ENCODE measurements at regions not wholly inside any gene's neighbourhood (a gene's known extent, or its start where the extent isn't known, plus 50 kb on each side); places are given as distances from the start of the nearest gene placed in this dataset.

DNA sequence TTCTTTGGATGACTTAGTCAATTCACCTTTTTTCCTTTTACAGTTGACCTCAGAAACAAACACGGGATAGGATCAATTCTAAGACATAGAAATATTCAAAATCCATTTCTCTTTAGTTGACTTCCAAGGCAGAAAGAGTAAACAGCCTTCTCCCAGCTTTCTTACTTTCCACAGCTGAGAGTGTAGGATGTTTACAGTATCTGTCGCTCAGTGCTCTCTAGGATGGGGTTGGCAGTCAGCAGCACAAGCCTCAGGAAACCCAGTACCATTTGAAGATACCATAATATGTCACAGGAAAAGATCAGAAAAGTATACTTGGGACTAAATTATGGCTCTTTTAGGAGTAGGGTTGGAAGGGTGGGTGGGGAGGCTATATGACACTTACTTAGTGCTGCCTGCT lies 88.2 kb downstream of the OGFRL1 start:
- ChIA-PET POLR2A (no interaction called here), CTCF (interaction anchor here (1.6 to 3.1 kb wide), 3 partner anchors 106 to 186 kb away, joined by 4 to 7 read pairs (median 6); no protein-coding TSS in a partner anchor)
- Histone ChIP-seq H3K79me2 (ENCODE audit: control insufficient read depth, insufficient read depth, low read length) (peaks cover 30% of the 10 kb centered on the region), H3K9me3 (replicated peaks; ENCODE audit: control insufficient read depth, insufficient read depth, low read length) (no peaks in the 10 kb centered on the region), H3K4me3 (replicated peaks in 1 of 3; ENCODE audit: insufficient read depth in 1 of 3, low read depth in 1 of 3, low read length in 3 of 3) (no peak overlapping the region), H4K20me1 (replicated peaks; ENCODE audit: control insufficient read depth, extremely low read depth, insufficient read depth, low read length) (no peaks in the 10 kb centered on the region), H3K27me3 (ENCODE audit: control insufficient read depth in 2 of 2, insufficient read depth in 2 of 2, low read length in 2 of 2) (no peaks in the 10 kb centered on the region), H3K27ac (ENCODE audit: insufficient read depth, low read depth, low read length) (no peak overlapping the region), H3K4me1 (ENCODE audit: control insufficient read depth, extremely low read depth, insufficient read depth, low read length) (no peaks in the 10 kb centered on the region), H3K36me3 (ENCODE audit: control insufficient read depth in 2 of 2, extremely low read depth in 1 of 2, insufficient read depth in 2 of 2, low read length in 2 of 2) (peaks cover 0 to 9% of the 10 kb centered on the region in 2 experiments), H2AFZ (ENCODE audit: low read depth, low read length) (no peak overlapping the region), H3K4me2 (ENCODE audit: insufficient read depth, low read length) (no peak overlapping the region), H3K9me1 (replicated peaks; ENCODE audit: control insufficient read depth, extremely low read depth, insufficient read depth, low read length) (no peaks in the 10 kb centered on the region), H3K9ac (replicated peaks; ENCODE audit: extremely low read depth, insufficient read depth, low read length) (no peak overlapping the region)
- FAIRE-seq (no peak), DNase-seq (ENCODE audit: low read depth, low spot score) (no peak)
- dilution Hi-C loops (cut with MboI; ENCODE audit: extremely low pct_ligation_motif_present, low sequenced_read_pairs) (loop anchor here (25.0 kb wide), 1 partner anchor 135 kb away; no protein-coding TSS in a partner anchor), intact Hi-C loops (cut with micrococcal nuclease) (no loop called here)
- no TSS peak for BruUV-seq (replicated peaks)
- TF ChIP-seq, protein P1, sequence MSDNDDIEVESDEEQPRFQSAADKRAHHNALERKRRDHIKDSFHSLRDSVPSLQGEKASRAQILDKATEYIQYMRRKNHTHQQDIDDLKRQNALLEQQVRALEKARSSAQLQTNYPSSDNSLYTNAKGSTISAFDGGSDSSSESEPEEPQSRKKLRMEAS (IDR thresholded peaks at IDR 0.05; ENCODE audit: insufficient read depth, insufficient read length) = no peak
- TF ChIP-seq EZH2 (IDR thresholded peaks at IDR 0.05; ENCODE audit: borderline replicate concordance, low read depth, low read length, severe bottlenecking) (no peak), GATA2 (IDR thresholded peaks at IDR 0.05; ENCODE audit: insufficient read depth, insufficient read length, low read depth, low read length) (no peak), MYC (IDR thresholded peaks at IDR 0.05; ENCODE audit: low read depth, low read length) (no peak)

DNA sequence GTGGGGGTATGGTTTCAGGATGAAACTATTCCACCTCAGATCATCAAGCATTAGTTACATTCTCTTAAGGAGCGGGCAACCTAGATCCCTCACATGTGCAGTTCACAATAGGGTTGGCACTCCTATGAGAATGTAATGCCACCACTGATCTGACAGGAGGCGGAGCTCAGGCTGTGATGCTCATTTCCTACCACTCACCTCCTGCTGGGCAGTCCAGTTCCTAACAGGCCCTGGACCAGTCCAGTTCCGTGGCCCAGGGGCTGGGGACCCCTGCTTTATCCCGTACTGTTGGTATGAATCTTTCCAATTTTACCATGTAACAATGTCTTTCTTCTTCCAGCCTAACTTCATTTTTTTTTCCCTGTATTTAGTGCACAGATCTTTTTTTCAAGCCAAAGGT lies 94.9 kb downstream of the OGFRL1 start:
- H2AFZ ChIP-seq (ENCODE audit: low read depth, low read length) = no peak overlapping the region
- POLR2A ChIA-PET = no interaction called here
- dilution Hi-C loops (cut with MboI; ENCODE audit: extremely low pct_ligation_motif_present, low sequenced_read_pairs) = loop anchor here (25.0 kb wide), 1 partner anchor 129 kb away; no protein-coding TSS in a partner anchor
- no peak overlapping the region for H3K4me3 ChIP-seq (replicated peaks in 1 of 3; ENCODE audit: insufficient read depth in 1 of 3, low read depth in 1 of 3, low read length in 3 of 3)
- CTCF ChIA-PET = interaction anchor here (0.7 to 11.0 kb wide), 6 partner anchors 12 to 193 kb away, joined by 3 to 130 read pairs (median 4); no protein-coding TSS in a partner anchor
- H3K9me3 ChIP-seq (replicated peaks; ENCODE audit: control insufficient read depth, insufficient read depth, low read length) = no peaks in the 10 kb centered on the region
- no peaks in the 10 kb centered on the region for H4K20me1 ChIP-seq (replicated peaks; ENCODE audit: control insufficient read depth, extremely low read depth, insufficient read depth, low read length)
- peaks cover 39% of the 10 kb centered on the region for H3K4me1 ChIP-seq (ENCODE audit: control insufficient read depth, extremely low read depth, insufficient read depth, low read length)
- no TSS peak for BruUV-seq (replicated peaks)
- peaks cover 27% of the 10 kb centered on the region for H3K79me2 ChIP-seq (ENCODE audit: control insufficient read depth, insufficient read depth, low read length)
- FAIRE-seq = no peak
- no peak for TF ChIP-seq MYC (IDR thresholded peaks at IDR 0.05; ENCODE audit: low read depth, low read length)
- TF ChIP-seq, protein P2, sequence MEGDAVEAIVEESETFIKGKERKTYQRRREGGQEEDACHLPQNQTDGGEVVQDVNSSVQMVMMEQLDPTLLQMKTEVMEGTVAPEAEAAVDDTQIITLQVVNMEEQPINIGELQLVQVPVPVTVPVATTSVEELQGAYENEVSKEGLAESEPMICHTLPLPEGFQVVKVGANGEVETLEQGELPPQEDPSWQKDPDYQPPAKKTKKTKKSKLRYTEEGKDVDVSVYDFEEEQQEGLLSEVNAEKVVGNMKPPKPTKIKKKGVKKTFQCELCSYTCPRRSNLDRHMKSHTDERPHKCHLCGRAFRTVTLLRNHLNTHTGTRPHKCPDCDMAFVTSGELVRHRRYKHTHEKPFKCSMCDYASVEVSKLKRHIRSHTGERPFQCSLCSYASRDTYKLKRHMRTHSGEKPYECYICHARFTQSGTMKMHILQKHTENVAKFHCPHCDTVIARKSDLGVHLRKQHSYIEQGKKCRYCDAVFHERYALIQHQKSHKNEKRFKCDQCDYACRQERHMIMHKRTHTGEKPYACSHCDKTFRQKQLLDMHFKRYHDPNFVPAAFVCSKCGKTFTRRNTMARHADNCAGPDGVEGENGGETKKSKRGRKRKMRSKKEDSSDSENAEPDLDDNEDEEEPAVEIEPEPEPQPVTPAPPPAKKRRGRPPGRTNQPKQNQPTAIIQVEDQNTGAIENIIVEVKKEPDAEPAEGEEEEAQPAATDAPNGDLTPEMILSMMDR (IDR thresholded peaks at IDR 0.05; ENCODE audit: extremely low read depth in 1 of 2, insufficient read depth in 1 of 2, low read depth in 1 of 2, low read length in 2 of 2) = peak in 1 of 2 donors; percentile 11
- no peak for DNase-seq (ENCODE audit: low read depth, low spot score)
- no peak overlapping the region for H3K4me2 ChIP-seq (ENCODE audit: insufficient read depth, low read length)
- H3K36me3 ChIP-seq (ENCODE audit: control insufficient read depth in 2 of 2, extremely low read depth in 1 of 2, insufficient read depth in 2 of 2, low read length in 2 of 2) = peaks cover 0 to 7% of the 10 kb centered on the region in 2 experiments
- no peaks in the 10 kb centered on the region for H3K9me1 ChIP-seq (replicated peaks; ENCODE audit: control insufficient read depth, extremely low read depth, insufficient read depth, low read length)
- intact Hi-C loops (cut with micrococcal nuclease) = loop anchor here (5.0 to 10.0 kb wide), 2 partner anchors 241 to 699 kb away; no protein-coding TSS in a partner anchor
- no peaks in the 10 kb centered on the region for H3K27me3 ChIP-seq (ENCODE audit: control insufficient read depth in 2 of 2, insufficient read depth in 2 of 2, low read length in 2 of 2)
- no peak overlapping the region for H3K9ac ChIP-seq (replicated peaks; ENCODE audit: extremely low read depth, insufficient read depth, low read length)
- no peak overlapping the region for H3K27ac ChIP-seq (ENCODE audit: insufficient read depth, low read depth, low read length)
